ENCODE measurements at regions not wholly inside any gene's neighbourhood (a gene's known extent, or its start where the extent isn't known, plus 50 kb on each side); places are given as distances from the start of the nearest gene placed in this dataset.
"Not testable (repeated sequence)": the region's sequence is repeated elsewhere in the genome, so short reads cannot be mapped to it uniquely, and the experiment has no call there.

DNA sequence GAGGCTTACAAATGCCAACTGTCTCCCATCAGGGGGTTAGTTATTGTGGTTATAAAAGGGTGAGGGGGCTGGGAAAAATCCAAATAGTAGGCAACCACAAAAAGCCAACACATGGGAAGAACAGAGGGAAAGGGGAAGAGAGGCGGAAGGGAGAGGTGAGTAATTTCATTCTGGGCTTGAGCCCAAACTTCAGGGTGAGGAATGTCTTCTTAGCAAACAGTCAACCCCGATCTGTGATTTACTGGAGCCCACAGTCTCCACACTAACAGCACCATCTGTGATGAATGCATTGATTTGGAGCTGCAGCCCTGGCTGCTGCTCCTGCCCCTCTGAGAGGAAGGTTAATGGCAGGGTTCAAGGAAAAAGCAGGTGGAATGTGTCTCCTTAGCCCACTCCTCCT, 162.2 kb upstream of the GPR101 start:
- no peak for DNase-seq (ENCODE audit: low spot score)

DNA sequence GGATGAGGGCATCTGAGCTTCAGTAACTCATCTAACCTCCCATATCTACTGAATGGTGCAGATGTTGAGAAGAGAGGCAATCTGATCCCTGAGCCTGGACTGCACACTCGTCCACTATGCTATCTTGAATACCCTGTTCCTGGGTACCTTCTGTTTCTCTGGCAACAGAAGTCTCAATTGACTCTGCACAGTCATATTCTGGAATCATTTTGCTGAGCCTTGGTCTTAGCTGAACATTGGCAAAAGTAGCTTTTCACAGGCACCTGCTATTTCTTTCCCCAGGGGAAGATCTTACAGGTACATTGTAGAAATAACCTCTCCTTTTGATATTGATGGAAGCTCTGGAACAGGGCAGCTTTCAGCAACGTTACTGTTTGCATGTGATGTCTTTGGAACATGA, 161.5 kb upstream of the GPR101 start:
- DNase-seq (ENCODE audit: low spot score), result no peak

DNA sequence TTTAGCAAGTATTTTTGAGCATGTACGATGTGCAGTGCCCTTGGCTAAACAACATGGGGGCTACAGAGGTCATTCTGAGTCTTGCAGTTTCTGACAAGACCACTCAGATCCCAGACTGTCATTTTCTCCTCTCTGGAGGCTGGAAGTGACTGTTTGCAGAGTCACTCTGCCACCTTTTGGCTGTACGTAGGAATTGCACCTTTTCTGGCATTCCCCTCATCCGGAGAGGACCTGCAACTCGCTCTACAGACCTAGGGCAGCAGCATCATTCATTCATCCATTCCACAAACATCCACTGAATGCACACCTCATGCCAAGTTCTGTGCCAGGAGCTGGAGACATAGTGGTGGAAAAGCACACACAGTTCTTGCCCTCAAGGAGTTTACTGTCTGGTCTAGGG, 160.4 kb upstream of the GPR101 start:
- DNase-seq (ENCODE audit: low spot score), result peak; percentile 26

DNA sequence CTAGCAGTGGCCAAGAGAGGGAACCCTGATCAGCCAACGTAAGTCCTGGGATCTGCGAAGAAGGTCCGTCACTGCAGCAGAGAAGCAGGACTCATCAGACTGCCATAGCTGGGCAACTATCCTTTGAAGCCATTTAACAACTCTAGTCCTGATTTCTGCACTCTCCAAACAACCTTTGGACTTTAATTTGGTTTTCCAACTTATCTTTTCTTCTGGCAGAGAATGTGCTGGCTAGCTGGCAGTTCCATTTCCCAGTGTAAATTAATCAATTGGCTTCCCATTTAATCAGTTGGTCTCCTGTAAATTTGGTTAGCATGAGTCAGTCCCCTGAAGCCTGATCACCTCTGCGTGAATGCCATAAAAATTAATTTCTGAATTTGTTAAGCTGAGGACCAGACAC, 153.7 kb upstream of the GPR101 start:
- no peak for DNase-seq (ENCODE audit: low spot score)

DNA sequence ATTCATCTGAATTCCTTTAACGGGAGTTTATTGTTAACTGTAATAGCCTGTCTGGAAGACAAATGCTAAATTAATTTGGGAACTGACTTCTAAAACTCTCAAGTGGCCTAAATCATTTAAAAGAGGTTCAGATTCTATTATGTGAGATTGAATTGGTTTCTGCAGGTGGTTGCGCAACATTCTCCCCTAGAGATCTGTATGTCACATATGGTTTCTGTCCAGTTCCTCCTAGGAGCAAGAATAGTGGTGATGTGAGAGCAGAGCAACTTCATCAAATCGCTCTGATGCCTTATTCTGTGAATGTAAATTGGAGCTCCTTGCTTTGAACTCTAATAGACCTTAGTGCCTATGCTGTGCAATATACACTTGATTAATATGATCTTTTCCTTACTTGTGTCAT, 144.6 kb upstream of the GPR101 start:
- no peak for DNase-seq (ENCODE audit: low spot score)

DNA sequence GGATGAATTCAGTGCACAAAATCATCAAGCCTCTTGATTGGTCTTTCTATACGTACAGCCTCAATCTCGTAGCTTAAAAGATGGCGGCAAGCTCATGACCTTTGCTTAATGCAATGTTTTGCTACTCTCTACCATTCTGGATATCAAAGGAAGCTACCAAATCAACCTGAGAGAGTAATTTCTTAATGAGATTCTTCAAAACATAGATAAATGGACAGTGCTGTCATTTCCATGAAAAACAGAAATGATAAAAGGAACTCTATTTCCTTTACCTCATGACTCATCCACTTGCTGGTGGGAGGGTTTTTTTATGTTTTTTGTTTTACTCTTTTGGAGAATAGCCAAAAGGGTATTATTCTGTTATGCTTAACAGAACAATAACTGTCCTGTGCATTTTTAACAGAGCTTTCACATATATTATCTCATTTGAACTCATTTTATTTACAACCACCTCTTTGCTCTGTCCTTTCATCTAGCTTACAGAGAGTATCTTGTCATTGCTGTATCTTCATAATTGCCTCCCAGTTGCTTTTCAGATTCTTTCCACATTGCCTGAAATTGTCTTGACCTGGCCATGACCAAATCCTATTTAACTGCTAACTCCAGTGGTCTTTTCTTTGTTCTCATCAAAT, 138.6 kb upstream of the GPR101 start:
- DNase-seq (ENCODE audit: low spot score), result no peak

DNA sequence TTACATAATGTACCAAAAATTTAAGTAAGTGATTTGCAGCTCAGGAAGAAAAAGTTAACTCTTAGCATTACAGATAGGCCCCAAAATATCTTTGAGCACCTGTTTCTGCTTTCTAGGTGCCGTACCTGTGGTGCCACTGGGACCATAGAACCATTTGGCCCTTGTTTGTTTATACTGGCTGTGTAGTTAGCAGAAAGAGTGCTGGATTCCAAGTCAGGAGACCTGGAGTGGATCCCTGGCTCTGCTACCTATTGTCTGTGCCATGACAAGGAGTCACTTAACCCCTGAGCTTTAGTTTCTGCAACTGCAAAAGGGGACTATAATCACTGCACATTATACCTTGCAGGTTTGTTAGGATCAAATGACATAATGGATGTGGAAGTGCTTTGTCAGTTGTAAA, 137.8 kb upstream of the GPR101 start:
- DNase-seq (ENCODE audit: low spot score), result no peak

DNA sequence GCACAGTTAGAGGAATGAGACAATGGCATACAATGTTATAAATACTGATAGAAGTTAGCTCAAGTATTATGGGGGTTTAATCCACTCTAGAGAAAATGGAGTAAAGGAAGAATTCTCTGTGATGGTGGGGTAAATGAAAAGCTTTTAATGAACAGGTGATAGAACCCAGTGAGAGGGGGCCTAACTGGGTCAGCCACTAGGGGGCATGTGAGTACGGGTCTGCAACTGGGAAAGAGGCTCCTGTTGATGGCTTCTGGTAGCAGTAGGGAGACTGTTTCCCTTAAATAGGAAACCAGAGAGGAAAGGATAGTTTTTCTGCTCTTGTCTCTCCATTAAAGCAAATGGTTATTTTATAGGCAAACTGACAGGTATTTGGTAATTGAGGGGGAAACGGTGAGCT, 132.8 kb upstream of the GPR101 start:
- no peak for DNase-seq (ENCODE audit: low spot score)

DNA sequence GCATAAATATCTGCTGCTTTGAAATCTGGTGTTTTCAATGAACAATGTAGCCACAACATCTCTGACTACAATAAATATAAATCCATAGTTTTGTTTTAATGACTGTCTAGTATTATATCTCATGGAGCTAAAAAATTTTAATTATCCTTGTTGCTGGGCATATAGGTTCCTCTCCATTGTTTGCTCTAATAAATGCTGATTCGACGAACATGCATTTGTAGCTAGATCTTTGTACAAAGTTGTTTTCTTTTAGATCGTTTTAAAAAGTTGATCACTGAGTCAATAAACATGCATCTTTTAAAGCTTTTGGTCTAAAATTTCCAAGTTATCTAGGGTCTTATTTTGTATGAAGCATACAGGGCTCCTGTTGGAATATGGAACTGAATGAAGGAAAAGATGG, 130.5 kb upstream of the GPR101 start:
- no peak for DNase-seq (ENCODE audit: low spot score)

DNA sequence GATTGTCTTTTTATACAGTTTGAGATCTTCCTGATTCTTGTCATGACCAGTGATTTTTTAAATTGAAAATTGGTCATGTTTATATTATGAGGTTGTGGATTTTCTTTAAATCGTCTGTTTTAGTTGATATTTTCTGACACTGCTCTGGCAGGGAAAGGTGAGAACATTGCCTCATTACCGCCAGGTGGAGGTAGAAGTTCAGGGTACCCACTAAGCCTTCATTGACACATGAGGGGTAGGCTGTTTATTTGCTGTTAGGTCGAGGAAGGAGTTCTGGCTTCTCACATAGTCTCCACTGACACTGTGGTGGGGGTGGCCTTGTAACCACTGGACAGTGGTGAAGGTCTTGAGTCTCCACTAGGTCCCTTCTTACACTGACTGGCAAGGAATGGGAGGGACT, 117.6 kb upstream of the GPR101 start:
- peak; percentile 27 for DNase-seq (ENCODE audit: low spot score)

DNA sequence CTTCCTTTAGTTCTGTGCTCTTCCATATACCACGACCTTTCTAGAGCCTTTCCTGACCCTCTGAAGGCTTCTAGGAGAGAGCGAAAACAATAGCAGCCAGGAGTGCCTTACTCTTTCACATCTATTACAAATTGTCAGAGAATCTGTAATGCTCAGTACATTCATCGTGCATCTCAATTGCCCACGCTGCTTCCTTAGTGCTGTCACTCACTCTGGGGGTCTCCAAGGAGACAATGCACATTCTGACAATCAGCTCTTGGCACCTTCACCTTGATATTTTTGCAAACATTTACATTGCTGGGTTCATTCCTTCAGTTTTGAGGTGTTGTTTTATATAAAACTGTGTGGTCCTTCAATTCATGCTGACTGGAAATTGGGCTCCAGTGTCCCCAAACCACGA, 110.1 kb upstream of the GPR101 start:
- DNase-seq (ENCODE audit: low spot score), result no peak

DNA sequence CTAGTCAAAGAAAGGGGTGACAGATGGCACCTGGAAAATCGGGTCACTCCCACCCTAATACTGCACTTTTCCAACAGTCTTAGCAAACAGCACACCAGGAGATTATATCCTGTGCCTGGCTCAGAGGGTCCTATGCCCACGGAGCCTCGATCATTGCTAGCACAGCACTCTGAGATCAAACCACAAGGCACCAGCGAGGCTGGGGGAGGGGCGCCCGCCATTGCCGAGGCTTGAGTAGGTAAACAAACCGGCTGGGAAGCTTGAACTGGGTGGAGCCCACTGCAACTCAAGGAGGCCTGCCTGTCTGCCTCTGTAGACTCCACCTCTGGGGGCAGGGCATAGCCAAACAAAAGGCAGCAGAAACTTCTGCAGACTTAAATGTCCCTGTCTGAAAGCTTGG, 88.9 kb upstream of the GPR101 start:
- DNase-seq (ENCODE audit: low spot score), result not testable (repeated sequence)

DNA sequence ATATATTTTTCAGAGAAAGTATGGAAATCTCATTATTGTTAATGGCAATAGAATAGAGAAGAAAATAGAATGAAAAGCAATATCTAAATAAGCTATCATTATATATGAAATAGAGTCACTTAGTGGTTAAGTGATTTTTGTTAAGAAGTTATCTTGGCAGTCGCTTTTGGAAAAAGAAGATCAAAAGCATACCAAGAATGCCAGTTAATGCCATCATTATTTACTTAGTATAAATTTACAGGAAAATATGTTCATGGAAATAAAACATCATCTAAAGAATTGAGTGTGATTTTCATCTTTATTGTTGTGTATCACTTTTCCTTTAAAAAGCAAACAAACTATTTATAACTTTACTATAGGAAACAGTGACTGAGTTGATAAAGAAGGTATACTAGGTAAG, 85.3 kb upstream of the GPR101 start:
- no peak for DNase-seq (ENCODE audit: low spot score)

DNA sequence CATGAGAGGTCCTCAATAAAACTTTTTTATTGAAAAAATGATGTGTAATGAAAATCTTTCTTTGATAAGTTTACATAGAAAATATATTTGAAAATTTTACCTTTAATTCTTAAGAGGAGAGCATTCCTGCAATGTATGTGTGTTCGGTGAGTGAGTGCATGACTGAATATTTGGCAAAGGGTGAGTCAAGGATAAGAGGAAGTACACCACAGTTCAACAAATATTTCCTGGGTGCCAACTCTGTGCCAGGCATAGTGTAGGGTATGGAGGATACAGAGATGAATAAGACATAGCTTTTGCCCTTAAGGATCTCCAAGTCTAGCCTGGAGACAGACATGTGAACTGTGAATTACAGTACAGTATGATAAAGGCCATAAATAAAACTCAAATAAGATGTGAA, 84.7 kb upstream of the GPR101 start:
- DNase-seq (ENCODE audit: low spot score), result no peak

DNA sequence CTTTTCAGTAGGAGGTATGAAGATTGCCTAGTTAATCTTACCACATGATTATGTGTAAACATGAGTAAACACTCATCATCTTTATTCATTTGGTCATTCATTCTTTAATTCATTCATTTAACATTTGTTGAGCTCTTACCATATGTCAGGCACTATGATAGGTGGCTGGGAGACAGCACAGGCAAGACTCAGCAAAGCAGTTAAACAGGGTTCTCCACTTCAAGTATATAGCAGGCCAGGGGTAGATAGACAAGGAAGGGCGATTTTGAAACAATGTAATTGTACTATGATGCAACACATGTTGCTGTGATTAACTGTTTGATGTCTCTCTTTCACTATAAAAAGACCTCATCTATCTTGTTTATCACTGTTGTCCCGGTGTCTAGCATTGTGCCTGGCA, 84.3 kb upstream of the GPR101 start:
- no peak for DNase-seq (ENCODE audit: low spot score)

DNA sequence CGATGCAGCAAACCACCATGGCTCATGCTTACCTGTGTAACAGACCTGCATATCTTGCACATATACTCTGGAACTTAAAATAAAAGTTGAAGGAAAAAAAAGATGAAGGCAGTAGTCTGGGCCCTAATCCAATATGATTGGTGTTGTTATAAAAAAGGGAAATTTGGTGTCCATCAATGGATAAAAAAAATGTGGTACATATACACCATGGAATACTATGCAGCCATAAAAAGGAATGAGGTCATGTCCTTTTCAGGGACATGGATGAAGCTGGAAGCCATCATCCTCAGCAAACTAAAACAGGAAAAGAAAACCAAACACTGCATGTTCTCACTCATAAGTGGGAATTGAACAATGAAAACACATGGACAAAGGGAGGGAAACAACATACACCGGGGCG, 74.1 kb upstream of the GPR101 start:
- not testable (repeated sequence) for DNase-seq (ENCODE audit: low spot score)

DNA sequence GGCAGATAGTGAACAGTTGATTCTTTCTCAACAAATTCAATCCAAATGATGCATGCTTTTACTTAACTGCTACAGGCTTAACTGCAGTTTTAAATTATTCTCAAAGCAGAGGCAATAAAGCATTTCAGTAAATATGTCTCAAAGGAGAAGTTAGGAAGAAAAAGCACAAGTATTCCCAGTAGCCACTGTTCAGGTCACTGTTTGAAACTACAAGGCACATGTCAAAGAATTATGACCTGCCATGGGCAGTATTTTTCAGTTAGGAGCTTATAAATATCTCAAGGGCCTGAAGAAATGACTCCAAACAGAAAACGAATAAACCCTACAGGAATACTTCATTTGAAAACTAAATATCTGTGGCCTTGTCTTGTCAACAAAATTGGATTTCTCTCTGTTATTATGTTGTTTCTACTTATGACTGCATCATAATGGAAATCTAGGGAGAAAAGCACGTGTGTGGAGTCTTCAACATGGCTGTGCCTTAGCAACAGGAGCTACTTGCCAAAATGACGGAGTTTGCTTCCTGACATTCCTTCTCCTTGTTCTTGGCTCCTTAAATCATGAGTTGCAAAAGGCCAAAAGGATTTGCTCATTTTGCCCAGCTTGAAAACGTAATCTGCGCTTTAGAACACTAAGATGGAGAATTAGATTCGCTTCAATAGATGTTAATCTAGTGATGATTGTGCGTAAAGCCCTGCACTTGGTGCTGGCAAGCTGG, 67.6 kb upstream of the GPR101 start:
- DNase-seq (ENCODE audit: low spot score), result no peak
